Fibroblast of skin of scalp (primary cell): ENCODE measurements at regions not wholly inside any gene's neighbourhood (a gene's known extent, or its start where the extent isn't known, plus 50 kb on each side); places are given as distances from the start of the nearest gene placed in this dataset.

Experiments used
- DNase-seq: peaks from one replicate; pipeline ENCODE4 v3.0.0-alpha.2; 2013

- DNase-seq = no peak
Observed at GRCh38 chr18:33805592-33805991, 227.6 kb downstream of the ASXL3 start.

- peak; percentile 71 for DNase-seq
Observed at GRCh38 chr18:33804258-33804657, 226.2 kb downstream of the ASXL3 start.

DNA sequence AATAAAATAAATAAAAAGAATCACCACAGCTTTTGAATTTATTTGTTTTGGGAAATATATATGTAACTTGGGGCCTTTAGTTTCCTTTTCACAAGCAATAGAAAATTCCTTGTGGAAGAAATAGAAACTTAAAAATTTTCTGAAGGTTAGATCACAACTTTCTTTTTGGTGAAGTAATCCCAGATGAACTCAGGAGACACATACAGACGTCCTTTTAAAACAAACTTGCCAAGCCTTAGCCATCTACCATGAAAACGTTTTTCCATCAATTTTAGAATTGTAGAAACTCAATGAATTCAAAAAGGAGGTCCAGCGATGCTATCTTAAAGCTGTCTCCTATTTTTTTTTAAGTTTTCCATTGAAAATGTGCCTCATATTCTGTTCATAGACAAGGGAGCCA lies 225.6 kb downstream of the ASXL3 start:
- peak; percentile 37 for DNase-seq

- DNase-seq = no peak
Observed at GRCh38 chr18:33802955-33803354, 224.9 kb downstream of the ASXL3 start.
